ENCODE measurements at regions not wholly inside any gene's neighbourhood (a gene's known extent, or its start where the extent isn't known, plus 50 kb on each side); places are given as distances from the start of the nearest gene placed in this dataset.
"Not testable (repeated sequence)": the region's sequence is repeated elsewhere in the genome, so short reads cannot be mapped to it uniquely, and the experiment has no call there.

DNA sequence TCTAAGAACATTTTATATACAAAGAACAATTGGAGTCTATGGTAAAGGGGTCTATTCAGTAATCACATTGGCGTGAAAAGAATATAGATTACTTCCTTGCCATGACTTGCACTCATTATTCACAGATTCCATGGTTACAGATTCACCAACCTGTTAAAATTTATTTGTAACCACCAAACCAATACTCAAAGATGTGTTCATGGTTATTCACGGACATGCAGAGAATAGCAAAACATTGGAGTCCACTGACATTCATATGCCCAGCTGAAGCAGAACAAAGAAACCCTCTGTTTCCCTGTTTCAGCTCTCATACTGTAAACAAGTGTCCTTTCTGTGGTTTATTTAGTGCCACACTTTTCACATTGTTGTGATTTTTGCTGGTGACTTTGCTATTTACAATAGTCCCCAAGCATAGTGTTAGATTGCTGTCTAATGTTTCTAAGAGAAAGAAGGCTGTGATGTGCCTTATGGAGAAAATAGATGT, 185.8 kb upstream of the TTC14 start:
- no peak for DNase-seq (ENCODE audit: low read depth)

DNA sequence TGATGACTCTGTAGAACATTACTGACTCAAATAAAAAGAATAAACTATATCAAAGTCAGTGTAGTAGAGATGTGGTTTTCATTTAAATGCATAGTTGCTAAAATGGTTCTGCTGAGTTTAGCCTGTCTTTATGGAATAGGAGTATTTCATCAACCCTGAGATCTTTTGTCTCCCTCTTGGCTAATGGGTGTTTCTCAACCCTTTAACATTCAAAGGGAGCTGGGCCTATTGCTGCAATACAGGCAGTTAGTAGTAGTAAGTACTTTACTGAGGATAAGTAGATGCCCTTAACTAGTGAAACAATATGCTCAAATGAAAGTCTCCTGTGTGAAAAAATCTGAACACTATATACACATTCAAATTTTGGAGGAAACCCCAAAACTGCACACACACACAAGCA, 184.7 kb upstream of the TTC14 start:
- DNase-seq (ENCODE audit: low read depth), result no peak
- no peak overlapping the region for H3K4me3 ChIP-seq (ENCODE audit: low read depth, low read length)
- no peaks in the 10 kb centered on the region for H3K27me3 ChIP-seq (ENCODE audit: control insufficient read depth, insufficient read depth, low read length)
- H3K36me3 ChIP-seq (ENCODE audit: control insufficient read depth, insufficient read depth, low read length), result no peaks in the 10 kb centered on the region
- TF ChIP-seq, protein P1, sequence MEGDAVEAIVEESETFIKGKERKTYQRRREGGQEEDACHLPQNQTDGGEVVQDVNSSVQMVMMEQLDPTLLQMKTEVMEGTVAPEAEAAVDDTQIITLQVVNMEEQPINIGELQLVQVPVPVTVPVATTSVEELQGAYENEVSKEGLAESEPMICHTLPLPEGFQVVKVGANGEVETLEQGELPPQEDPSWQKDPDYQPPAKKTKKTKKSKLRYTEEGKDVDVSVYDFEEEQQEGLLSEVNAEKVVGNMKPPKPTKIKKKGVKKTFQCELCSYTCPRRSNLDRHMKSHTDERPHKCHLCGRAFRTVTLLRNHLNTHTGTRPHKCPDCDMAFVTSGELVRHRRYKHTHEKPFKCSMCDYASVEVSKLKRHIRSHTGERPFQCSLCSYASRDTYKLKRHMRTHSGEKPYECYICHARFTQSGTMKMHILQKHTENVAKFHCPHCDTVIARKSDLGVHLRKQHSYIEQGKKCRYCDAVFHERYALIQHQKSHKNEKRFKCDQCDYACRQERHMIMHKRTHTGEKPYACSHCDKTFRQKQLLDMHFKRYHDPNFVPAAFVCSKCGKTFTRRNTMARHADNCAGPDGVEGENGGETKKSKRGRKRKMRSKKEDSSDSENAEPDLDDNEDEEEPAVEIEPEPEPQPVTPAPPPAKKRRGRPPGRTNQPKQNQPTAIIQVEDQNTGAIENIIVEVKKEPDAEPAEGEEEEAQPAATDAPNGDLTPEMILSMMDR (IDR thresholded peaks at IDR 0.05; ENCODE audit: insufficient read depth, low read length, poor library complexity, severe bottlenecking), result no peak

More for the DNA sequence above, 185.8 kb upstream of the TTC14 start:
- H3K4me3 ChIP-seq (ENCODE audit: low read depth, low read length), result no peak overlapping the region
- TF ChIP-seq, protein P1 (IDR thresholded peaks at IDR 0.05; ENCODE audit: insufficient read depth, low read length, poor library complexity, severe bottlenecking), result no peak
- no peaks in the 10 kb centered on the region for H3K36me3 ChIP-seq (ENCODE audit: control insufficient read depth, insufficient read depth, low read length)
- no peaks in the 10 kb centered on the region for H3K27me3 ChIP-seq (ENCODE audit: control insufficient read depth, insufficient read depth, low read length)

DNA sequence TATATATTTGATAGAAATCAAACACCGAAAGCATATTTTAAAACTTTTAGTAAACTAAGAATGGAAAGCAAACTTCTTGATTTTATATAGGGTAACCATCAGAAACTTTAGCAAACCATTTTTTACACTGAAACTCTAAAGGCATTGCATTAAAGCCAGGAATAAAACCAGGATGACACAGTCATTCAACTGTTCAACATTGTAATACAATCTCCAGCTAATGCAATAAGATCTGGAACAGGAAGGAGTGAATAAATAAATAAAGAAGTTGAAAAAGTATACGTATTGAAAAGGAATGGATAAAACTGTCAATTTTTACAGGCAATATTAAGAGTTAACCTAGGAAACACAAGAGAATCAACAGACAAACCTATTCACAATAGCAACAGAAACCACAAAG, 181.9 kb upstream of the TTC14 start:
- TF ChIP-seq, protein P1 (IDR thresholded peaks at IDR 0.05; ENCODE audit: insufficient read depth, low read length, poor library complexity, severe bottlenecking), result no peak
- no peaks in the 10 kb centered on the region for H3K36me3 ChIP-seq (ENCODE audit: control insufficient read depth, insufficient read depth, low read length)
- no peaks in the 10 kb centered on the region for H3K27me3 ChIP-seq (ENCODE audit: control insufficient read depth, insufficient read depth, low read length)
- H3K4me3 ChIP-seq (ENCODE audit: low read depth, low read length), result no peak overlapping the region
- DNase-seq (ENCODE audit: low read depth), result no peak

DNA sequence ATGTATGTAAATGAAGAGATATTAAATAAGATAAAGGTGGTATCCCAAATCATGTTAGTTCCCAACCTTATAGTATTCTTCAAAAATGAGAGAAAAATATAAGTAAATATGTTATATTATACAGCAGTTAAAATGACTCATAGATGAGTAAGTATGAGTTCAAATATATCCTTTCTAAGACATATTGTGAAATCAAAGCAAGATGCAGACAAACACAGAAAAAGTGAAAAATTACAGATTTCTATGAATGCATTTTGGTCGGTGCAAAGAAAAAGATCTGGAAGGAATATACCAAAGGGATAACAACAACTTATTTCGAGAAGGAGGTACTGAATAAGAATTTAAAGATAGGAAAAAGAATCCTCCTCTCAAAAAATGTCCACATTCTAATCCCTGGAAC, 181.2 kb upstream of the TTC14 start:
- TF ChIP-seq, protein P1 (IDR thresholded peaks at IDR 0.05; ENCODE audit: insufficient read depth, low read length, poor library complexity, severe bottlenecking), result no peak
- H3K36me3 ChIP-seq (ENCODE audit: control insufficient read depth, insufficient read depth, low read length), result no peaks in the 10 kb centered on the region
- no peaks in the 10 kb centered on the region for H3K27me3 ChIP-seq (ENCODE audit: control insufficient read depth, insufficient read depth, low read length)
- DNase-seq (ENCODE audit: low read depth), result no peak
- H3K4me3 ChIP-seq (ENCODE audit: low read depth, low read length), result no peak overlapping the region

DNA sequence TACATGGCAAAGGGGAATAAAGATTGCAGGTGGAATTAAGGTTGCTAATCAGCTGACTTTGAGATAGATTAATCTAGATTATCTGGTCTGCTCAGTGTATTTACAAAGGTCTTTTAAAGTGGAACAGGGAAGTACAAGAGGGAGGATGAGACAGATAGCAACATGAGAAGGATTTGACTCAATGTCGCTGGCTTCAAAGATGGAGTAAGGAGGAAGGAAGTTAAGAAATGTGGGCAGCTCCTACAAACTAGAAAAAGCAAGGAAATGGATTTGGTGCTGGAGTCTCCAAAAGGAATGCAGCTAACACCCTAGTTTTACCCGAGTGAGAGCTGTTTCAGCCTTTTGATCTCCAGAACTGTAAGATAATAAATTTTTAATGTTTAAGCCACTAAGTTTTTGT, 180.7 kb upstream of the TTC14 start:
- H3K4me3 ChIP-seq (ENCODE audit: low read depth, low read length), result no peak overlapping the region
- DNase-seq (ENCODE audit: low read depth), result no peak
- H3K36me3 ChIP-seq (ENCODE audit: control insufficient read depth, insufficient read depth, low read length), result no peaks in the 10 kb centered on the region
- no peaks in the 10 kb centered on the region for H3K27me3 ChIP-seq (ENCODE audit: control insufficient read depth, insufficient read depth, low read length)
- TF ChIP-seq, protein P1 (IDR thresholded peaks at IDR 0.05; ENCODE audit: insufficient read depth, low read length, poor library complexity, severe bottlenecking), result no peak

DNA sequence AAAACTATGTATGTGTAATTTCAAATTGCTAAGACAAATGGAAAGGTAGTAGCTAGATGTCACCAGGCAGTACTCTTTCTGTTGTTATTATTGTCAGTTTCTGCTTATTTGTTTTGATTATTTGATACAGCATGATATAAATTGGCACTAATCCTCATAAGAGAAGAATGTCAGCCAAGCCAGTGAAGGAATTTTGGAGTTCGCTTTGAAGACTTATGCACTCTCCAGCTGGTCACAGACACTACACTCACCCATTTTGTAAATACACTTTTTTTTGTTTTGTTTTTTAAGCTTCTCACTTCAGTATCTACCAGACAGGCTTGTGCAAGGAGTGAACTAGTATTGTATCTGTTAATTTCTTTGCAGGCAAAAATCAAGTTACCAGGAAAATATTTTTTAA, 180.2 kb upstream of the TTC14 start:
- DNase-seq (ENCODE audit: low read depth), result no peak
- TF ChIP-seq, protein P1 (IDR thresholded peaks at IDR 0.05; ENCODE audit: insufficient read depth, low read length, poor library complexity, severe bottlenecking), result no peak
- Histone ChIP-seq H3K36me3 (ENCODE audit: control insufficient read depth, insufficient read depth, low read length) (no peaks in the 10 kb centered on the region), H3K4me3 (ENCODE audit: low read depth, low read length) (no peak overlapping the region), H3K27me3 (ENCODE audit: control insufficient read depth, insufficient read depth, low read length) (no peaks in the 10 kb centered on the region)

DNA sequence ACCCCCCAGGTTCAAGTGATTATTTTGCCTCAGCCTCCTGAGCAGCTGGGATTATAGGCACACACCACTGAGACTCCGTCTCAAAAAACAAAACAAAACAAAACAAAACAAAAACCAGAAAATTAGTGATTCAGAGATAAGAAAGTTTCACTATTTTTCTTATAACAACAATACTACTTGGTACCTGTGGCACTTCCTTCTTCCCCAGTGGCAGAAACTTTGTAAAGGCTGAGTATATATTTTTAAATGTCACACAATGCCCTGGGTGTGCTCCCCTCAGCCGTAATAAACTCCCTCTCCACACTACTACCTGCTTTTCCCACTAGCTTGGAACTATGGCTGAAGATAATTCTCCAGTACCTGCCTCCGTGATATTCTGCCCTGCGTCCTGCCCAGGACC, 177.7 kb upstream of the TTC14 start:
- DNase-seq (ENCODE audit: low read depth); H3K36me3 ChIP-seq (ENCODE audit: control insufficient read depth, insufficient read depth, low read length); H3K4me3 ChIP-seq (ENCODE audit: low read depth, low read length); H3K27me3 ChIP-seq (ENCODE audit: control insufficient read depth, insufficient read depth, low read length): not testable (repeated sequence)

Measured in kidney epithelial cell (primary cell).